Testis (tissue), 2 donors: ENCODE measurements at regions not wholly inside any gene's neighbourhood (a gene's known extent, or its start where the extent isn't known, plus 50 kb on each side); places are given as distances from the start of the nearest gene placed in this dataset.

Experiments
- CTCF ChIP-seq, 3 experiments: fragments of 450-650 bp in 2 of 3; fragments of 200-600 bp in 1 of 3; sonication (generic) in 1 of 3; IDR thresholded peaks; one replicate each; pipeline ENCODE4 v1.5.1; 2016 to 2019; ENCODE audit warnings: antibody characterized with exemption in 3 of 3, mild to moderate bottlenecking in 2 of 3, moderate library complexity in 1 of 3
- POLR2A ChIP-seq: fragments of 450-650 bp; IDR thresholded peaks from one replicate; pipeline ENCODE4 v1.6.1; 2017; ENCODE audit warnings: antibody characterized with exemption, mild to moderate bottlenecking, moderate library complexity

DNA sequence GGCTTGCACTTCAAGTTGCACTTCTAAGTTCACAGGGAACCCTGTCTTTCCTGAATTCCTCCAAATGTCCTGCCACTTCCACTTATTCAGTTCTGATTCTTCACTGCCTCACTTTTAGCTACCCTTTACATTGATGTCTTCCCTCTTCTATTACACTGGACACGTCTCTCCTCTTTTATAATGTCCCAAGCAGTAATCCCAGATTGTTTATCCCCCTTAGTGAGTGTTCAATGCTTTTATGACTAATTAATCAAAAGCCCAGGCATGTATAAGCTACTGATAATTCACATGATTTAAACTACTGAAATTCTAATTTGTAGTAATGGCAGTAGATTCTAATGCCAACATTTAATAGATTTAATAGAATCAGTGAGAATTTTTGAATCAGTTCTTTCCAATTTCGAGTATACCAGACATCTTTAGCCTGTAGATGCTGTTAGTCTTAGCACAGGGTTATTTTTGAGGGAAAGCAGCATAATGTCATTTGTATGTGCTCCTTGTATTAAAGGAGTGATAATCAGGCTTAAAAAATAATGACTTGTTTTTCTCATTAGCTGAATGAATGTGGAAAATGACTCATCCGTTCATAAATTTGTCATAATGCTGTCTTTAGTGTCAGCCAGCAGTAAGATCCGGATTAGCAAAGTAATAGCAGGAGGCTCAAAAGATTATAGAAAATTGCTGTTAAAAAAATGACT, 703.1 kb downstream of the CENPC start:
- TF ChIP-seq CTCF (IDR thresholded peaks at IDR 0.05) (no peak), POLR2A (no peak)
